ENCODE measurements at regions not wholly inside any gene's neighbourhood (a gene's known extent, or its start where the extent isn't known, plus 50 kb on each side); places are given as distances from the start of the nearest gene placed in this dataset.

DNA sequence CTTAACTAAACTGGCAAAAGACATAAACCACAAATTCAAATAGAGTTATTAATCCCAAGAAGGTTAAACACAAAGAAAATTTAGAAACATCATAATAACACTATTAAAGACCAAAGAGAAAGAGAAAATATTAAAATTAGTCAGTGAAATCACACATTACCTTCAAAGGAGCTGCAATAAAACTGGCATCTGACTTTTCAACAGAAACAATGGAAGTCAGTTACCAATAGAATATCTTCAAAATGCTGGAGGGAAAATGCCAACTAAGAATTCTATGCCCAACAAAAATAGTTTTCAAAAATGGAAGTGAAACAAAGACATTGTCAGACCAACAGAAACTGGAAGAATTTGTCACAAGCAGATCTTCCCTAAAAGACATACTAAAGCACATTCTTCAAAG is 68.7 kb upstream of the RNF7 start:
- peak in 1 of 3 donors; percentile 41 for DNase-seq (ENCODE audit: low read depth in 2 of 3, low spot score in 2 of 3)

DNA sequence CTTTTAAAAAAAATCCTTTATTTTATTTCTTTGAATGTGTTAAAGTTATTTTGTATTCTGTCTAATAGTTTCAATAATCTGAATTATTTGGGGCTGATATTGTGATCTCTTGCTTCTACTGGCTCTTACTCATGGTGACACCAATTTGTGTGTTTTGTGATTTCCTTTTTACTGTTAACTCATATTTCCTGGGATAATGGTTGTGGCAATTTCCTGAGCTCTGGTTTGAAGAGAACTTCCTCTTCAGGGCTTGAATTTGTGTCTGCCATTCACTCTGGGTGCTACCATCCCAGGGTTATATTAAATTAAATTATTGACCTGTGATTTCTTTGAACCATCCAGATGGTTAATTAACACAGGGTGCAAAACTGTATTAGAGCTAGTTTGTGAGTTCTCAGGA is 60.4 kb upstream of the RNF7 start:
- no peak for DNase-seq (ENCODE audit: low read depth in 2 of 3, low spot score in 2 of 3)

DNA sequence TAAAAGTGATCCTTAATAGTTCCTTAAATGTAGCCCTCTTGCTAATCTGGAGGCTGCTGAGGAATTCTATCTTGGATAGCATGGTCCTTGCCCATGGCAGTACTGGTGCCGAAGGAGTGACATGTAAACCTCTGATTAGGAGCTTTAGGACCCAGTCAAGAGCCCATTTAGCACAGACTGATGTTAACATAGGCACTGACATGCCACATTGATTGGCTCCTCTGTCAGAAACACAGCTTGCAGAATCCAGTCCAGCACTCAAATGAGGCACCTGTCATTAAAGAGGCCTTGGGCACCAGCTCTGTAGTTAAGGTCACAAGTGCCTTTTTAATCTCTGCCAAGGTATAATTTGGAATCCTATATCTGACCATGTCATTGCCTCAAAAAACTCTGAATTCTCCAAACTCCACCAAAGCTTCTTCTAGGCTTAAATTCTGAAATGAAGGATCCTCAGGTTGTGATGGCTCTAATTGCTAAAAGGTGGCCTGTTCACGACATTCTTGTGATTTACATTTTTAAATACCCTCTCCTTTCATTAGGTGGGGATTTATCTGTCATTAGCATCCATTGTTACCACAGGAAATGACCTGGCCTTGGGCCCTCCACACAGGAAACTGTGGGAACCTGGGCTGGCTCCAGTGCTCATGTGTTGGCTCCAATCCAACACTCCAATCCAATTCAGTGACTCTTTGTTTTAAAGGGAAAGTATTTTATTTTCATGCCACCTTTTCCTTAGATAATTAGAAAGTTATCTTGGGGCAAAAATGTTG is 57.3 kb upstream of the RNF7 start:
- peak in 2 of 3 donors; percentile 72 to 88 for DNase-seq (ENCODE audit: low read depth in 2 of 3, low spot score in 2 of 3)

DNA sequence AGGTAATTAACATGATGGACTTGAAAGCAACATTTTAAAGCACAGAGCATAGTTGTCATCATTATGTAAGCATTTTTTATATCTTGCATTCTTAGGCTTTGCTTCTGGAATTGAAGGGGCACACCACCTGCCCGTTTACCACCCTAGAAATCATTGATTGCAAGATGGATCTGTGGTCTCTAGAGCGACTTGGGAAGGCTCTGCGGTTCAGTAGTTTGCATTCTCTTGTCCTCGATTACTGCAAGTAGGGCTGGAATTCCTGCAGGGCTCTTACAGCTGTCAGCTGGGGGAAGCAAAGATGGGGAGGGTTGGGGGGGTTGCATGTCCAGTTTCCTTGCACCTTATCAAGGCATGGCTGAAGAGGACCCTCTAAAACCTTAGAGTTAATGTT is 56.7 kb upstream of the RNF7 start:
- no peak for DNase-seq (ENCODE audit: low read depth in 2 of 3, low spot score in 2 of 3)

DNA sequence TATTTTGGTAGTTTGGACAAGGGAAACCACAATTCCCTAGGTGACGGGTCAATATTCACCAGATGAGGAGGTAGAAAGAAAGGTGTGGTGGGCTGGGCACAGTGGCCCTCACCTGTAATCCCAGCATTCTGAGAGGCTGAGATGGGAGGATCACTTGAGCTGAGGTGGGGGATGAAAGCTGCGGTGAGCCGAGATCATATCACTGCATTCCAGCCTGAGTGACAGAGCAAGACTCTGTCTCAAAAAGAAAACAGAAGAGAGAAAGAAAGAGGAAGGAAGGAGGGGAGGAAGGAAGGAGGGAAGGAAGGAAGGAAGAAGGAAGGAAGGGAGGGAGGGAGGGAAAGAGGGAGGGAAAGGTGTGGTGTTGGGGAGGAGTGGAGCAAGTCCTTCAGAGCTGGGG is 56.1 kb upstream of the RNF7 start:
- DNase-seq (ENCODE audit: low read depth in 2 of 3, low spot score in 2 of 3), result no peak

DNA sequence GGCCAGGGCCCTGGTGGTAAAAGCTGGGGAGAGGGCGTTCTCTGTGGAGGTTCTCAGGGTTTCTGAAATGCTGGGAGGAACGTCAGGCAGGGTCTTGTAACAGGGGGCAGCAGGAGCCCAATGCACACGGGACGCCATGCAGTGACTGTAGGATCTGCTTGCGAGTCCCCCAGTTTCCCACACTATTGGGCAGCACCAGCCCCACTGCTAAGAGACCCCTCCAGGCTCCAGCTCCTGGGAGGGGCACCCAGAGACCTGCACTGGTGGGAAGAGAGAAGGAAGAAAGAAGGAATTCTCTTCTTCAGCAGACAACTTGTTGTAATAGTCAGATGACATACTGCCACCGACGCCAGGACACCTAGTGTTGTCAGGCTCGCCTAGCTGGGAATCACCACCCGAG is 55.2 kb upstream of the RNF7 start:
- DNase-seq (ENCODE audit: low read depth in 2 of 3, low spot score in 2 of 3), result no peak

DNA sequence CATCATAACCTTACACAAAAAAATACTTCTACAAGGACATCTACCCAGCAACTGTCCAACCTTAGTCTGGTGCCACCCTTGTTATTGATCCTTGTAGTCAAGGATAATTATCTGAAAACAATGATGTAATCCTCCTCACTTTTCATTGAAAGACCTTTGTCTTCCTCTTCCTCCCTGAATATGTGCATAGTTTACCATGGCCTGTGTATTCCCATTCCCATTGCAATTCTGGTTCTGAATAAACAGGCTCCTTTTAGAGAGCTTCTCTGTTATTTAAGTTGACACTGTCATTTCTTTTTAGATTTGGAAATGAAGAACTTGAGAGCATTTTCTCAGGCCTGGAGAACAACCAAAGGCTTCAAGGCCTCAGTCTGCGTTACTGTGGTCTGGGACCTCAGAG is 53.3 kb upstream of the RNF7 start:
- no peak for DNase-seq (ENCODE audit: low read depth in 2 of 3, low spot score in 2 of 3)

DNA sequence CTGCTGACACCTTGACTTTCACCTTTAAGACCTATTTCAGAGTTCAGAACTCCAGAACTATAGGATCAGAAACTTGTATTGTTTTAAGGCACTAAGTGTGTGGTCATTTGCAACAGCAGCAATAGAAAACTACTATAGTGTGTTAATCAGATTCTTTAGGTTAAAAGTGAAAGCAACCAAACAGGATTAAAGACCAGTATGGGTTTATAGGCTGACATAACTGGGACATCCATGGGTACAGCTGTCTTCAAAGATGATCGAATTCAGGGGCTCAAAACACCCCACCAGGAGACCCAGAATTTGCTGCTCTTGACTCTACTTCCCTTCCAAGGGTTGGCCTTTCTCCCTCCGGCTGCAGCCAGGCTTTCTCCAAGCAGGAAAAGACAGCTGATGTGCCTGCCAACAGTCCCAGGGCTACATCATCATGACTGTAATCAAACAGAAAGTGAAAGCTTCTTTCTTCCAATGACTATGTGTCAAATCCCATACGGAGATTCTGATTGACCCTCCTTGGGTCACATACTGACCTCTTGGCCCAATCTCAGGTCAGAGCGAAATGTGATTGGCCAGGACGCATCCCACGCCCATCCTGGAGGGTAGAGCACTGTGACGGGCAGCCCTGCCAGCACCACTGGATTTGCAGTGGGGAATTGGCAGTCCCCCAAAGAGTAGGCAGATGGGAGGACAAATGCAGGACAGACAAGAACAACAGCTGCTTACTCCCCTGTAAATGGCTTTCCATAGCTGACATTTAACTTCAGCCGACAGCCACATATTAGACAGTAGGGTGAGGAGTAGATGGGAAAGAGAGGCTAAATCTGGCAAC is 51.4 kb upstream of the RNF7 start:
- DNase-seq (ENCODE audit: low read depth in 2 of 3, low spot score in 2 of 3), result peak in 1 of 3 donors; percentile 13
